H7 (cell line): ENCODE measurements at regions not wholly inside any gene's neighbourhood (a gene's known extent, or its start where the extent isn't known, plus 50 kb on each side); places are given as distances from the start of the nearest gene placed in this dataset.
"Not testable (repeated sequence)": the region's sequence is repeated elsewhere in the genome, so short reads cannot be mapped to it uniquely, and the experiment has no call there.

Source experiments
- DNase-seq: peaks from one replicate; pipeline ENCODE4 v3.0.0; 2012
- H3K27me3 ChIP-seq: 2 replicates; pipeline ENCODE4 v1.6.0; 2011; ENCODE audit warnings: mild to moderate bottlenecking, low read length; ENCODE audit not compliant: control insufficient read depth, insufficient read depth
- H3K36me3 ChIP-seq: replicated peaks from 2 replicates; pipeline ENCODE4 v1.5.1; 2011; ENCODE audit warnings: low read length; ENCODE audit not compliant: control insufficient read depth, insufficient read depth
- H3K4me3 ChIP-seq: 2 replicates; pipeline ENCODE4 v1.5.1; 2011; ENCODE audit warnings: low read depth, mild to moderate bottlenecking, control low read depth, low read length, moderate library complexity; ENCODE audit not compliant: insufficient read depth

DNA sequence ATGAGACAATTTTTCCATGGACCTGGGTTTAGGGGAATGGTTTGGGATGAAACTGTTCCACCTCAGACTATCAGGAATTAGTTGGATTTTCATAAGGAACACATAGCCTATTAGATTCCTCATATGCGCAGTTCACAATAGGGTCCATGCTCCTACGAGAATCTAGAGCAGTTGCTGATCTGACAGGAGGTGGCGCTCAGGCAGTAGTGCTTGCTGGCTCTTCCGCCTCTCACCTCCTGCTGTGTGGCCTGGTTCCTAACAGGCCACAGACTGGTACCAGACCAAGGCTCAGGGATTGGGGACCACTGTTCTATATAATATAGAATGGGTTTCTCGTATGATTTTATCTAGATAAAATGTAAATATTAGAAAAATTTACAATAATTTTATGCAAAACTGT is 338.7 kb downstream of the CPS1 start:
- no peaks in the 10 kb centered on the region for H3K36me3 ChIP-seq
- H3K4me3 ChIP-seq = no peak overlapping the region
- peak; percentile 2 for DNase-seq
- H3K27me3 ChIP-seq = no peaks in the 10 kb centered on the region

- Histone ChIP-seq H3K36me3 (no peaks in the 10 kb centered on the region), H3K4me3 (no peak overlapping the region), H3K27me3 (no peaks in the 10 kb centered on the region)
- DNase-seq = no peak
Observed at GRCh38 chr2:210899131-210899530, 342.7 kb downstream of the CPS1 start.

DNA sequence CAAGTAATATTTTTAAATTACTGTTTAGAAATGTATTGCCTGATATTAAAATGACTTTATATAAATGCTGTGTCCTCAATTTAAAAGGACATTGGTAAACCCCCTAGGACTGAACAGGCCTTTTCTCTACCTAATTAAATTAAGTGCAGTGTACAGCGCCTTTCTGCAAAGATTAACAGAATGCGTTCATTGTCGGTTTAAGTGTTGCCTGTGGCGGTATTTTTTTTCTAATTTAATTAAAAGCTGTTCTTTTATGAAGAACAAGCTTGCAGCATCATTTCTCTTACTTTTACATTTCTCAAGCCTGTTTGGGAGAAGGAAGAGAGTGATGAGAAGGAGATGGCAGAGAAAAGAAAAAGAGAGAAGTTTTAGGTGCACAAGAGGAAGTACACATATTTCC is 344.9 kb downstream of the CPS1 start:
- no peaks in the 10 kb centered on the region for H3K27me3 ChIP-seq
- H3K36me3 ChIP-seq = no peaks in the 10 kb centered on the region
- no peak overlapping the region for H3K4me3 ChIP-seq
- DNase-seq = no peak

DNA sequence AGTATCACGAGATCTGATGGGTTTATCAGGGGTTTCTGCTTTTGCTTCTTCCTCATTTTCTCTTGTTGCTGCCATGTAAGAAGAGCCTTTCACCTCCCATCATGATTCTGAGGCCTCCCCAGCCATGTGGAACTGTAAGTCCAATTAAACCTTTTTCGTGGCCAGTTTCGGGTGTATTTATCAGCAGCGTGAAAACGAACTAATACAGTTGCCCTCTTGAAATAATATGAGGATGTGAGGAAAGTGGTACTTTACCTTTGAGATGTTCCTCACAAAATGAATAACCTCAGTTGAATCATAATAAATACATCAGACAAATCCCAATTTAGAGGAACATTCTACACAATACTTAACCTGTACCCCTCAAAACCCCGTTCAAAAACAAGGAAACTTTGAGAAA is 356.4 kb downstream of the CPS1 start:
- Histone ChIP-seq H3K36me3 (no peaks in the 10 kb centered on the region), H3K27me3 (no peaks in the 10 kb centered on the region), H3K4me3 (no peak overlapping the region)
- no peak for DNase-seq

- H3K27me3 ChIP-seq = no peaks in the 10 kb centered on the region
- H3K4me3 ChIP-seq = no peak overlapping the region
- DNase-seq = no peak
- no peaks in the 10 kb centered on the region for H3K36me3 ChIP-seq
Observed at GRCh38 chr2:210913461-210913860, 357.1 kb downstream of the CPS1 start.

GRCh38 chr2:210915912-210916311 is 359.5 kb downstream of the CPS1 start:
- no peak overlapping the region for H3K4me3 ChIP-seq
- no peak for DNase-seq
- no peaks in the 10 kb centered on the region for H3K36me3 ChIP-seq
- no peaks in the 10 kb centered on the region for H3K27me3 ChIP-seq

DNA sequence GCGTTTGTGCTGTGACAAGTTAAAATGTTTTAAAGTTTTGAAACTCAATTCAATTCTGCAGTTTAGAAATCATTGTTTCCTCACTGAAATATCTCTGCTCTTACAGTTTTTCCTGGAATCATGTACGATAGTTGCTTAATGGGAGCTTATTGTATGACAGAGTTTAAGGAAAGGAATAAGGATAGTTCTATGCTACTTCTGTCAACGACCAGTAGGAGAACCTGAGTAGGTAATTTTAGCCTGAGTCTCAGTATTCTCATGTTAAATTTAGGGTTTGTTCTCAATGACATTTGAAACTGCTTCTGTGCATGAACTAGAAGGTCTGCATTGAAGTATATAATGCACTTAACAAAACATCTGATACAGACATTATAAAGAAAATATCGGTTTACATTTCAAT is 361.1 kb downstream of the CPS1 start:
- H3K36me3 ChIP-seq = no peaks in the 10 kb centered on the region
- no peaks in the 10 kb centered on the region for H3K27me3 ChIP-seq
- DNase-seq = no peak
- H3K4me3 ChIP-seq = no peak overlapping the region

DNA sequence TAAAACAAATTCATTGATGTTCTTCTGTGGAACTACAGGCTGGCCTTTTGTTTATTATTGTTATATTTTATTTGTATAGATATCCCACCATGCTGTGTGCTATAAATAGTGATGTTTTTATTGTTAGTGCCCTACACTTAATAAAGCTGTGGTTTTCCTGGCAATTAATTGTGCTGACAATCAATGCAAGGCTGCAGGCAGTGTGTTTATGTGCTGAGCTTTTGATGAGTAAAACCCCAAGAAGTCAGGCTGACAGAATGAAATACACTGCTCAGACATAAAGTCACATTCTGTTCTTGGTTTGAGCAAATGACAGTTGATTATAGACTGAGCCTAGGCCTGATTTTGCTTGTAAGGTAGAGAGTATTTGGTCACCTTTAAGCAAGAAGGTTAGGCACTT is 362.7 kb downstream of the CPS1 start:
- DNase-seq = no peak
- no peaks in the 10 kb centered on the region for H3K36me3 ChIP-seq
- no peaks in the 10 kb centered on the region for H3K27me3 ChIP-seq
- H3K4me3 ChIP-seq = no peak overlapping the region

DNA sequence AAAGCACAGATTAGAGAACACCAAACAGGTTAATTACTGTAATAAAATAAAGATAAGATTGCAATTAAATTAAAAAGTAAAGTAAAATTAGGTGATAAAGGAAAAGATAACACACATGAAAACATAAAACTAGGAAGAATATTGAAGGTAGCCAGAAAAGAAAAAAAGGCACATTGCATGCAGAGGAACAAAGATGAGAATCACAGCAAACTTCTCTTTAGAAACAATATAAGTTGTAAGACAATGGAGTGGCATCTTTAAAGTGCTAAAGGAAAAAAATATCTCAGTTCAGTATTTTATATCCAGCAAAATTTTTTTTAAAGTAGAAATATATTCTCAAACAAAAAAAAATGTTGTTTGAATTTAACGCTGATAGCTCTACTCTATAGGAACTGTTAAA is 366.0 kb downstream of the CPS1 start:
- Histone ChIP-seq H3K4me3 (no peak overlapping the region), H3K27me3 (no peaks in the 10 kb centered on the region), H3K36me3 (no peaks in the 10 kb centered on the region)
- DNase-seq = no peak

GRCh38 chr2:210928714-210929113 is 372.3 kb downstream of the CPS1 start:
- Histone ChIP-seq H3K4me3 (no peak overlapping the region), H3K36me3 (no peaks in the 10 kb centered on the region), H3K27me3 (no peaks in the 10 kb centered on the region)
- no peak for DNase-seq

GRCh38 chr2:210938228-210938627 is 381.8 kb downstream of the CPS1 start:
- no peak for DNase-seq
- no peaks in the 10 kb centered on the region for H3K27me3 ChIP-seq
- H3K4me3 ChIP-seq = no peak overlapping the region
- H3K36me3 ChIP-seq = no peaks in the 10 kb centered on the region

GRCh38 chr2:210946395-210946794 is 390.0 kb downstream of the CPS1 start:
- Histone ChIP-seq H3K36me3 (no peaks in the 10 kb centered on the region), H3K4me3 (no peak overlapping the region), H3K27me3 (no peaks in the 10 kb centered on the region)
- DNase-seq = no peak

- not testable (repeated sequence) for H3K4me3 ChIP-seq, H3K27me3 ChIP-seq, DNase-seq, H3K36me3 ChIP-seq
Observed at GRCh38 chr2:210950434-210951060, 394.1 kb downstream of the CPS1 start.

- H3K27me3 ChIP-seq = no peaks in the 10 kb centered on the region
- H3K36me3 ChIP-seq = no peaks in the 10 kb centered on the region
- H3K4me3 ChIP-seq = no peak overlapping the region
- no peak for DNase-seq
Observed at GRCh38 chr2:210954386-210954907, 398.0 kb downstream of the CPS1 start.

DNA sequence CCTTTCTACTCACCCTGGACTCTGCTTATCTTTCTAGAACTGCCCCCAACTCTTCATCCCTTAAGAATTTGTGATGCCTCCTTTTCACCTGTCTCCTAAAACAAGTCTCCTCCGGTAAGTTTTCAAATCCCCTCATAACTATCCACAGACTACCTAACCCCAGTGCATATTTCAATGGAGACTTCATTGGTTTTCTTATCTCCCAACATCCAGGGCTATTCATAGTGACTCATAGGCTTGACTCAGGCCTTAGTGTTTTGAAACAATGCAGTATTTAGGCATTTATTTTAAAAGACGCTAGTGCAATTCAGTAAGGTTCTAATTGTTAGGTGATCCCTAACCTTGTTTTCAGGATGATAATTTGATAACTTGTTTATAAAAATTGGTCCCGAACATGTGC is 399.2 kb downstream of the CPS1 start:
- no peak for DNase-seq
- no peaks in the 10 kb centered on the region for H3K36me3 ChIP-seq
- H3K4me3 ChIP-seq = no peak overlapping the region
- H3K27me3 ChIP-seq = no peaks in the 10 kb centered on the region

GRCh38 chr2:210956101-210956500 is 399.7 kb downstream of the CPS1 start:
- DNase-seq = no peak

More at GRCh38 chr2:210956101-210956500, 399.7 kb downstream of the CPS1 start:
- Histone ChIP-seq H3K4me3 (no peak overlapping the region), H3K36me3 (no peaks in the 10 kb centered on the region), H3K27me3 (no peaks in the 10 kb centered on the region)
